HG02588 (cell line): ENCODE measurements at regions not wholly inside any gene's neighbourhood (a gene's known extent, or its start where the extent isn't known, plus 50 kb on each side); places are given as distances from the start of the nearest gene placed in this dataset.

ENCODE experiments used
- ATAC-seq: cut with Tn5 transposase; IDR thresholded peaks from one replicate; pipeline ENCODE4 v1.9.1; 2021; ENCODE audit warnings: mild to moderate bottlenecking, moderate library complexity; ENCODE audit not compliant: unreplicated experiment

DNA sequence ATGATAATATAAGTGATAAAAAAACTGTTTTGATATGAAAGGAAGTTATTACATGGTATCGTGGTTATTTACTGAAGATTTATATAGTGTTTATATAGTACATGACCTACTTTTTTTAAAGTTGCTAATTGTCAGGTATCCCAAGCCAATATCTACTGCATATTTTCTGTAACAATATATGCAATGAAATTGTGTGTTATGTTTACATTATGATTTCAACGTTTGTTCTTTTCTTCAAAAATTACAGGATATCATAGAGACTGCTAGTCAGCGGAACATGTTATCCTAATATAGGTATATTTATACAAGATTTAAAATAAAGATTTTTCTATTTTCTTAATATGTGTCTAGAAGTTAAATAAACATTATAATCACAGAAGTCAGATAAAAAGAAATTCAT, 167.5 kb upstream of the DPYD start:
- ATAC-seq: no peak

DNA sequence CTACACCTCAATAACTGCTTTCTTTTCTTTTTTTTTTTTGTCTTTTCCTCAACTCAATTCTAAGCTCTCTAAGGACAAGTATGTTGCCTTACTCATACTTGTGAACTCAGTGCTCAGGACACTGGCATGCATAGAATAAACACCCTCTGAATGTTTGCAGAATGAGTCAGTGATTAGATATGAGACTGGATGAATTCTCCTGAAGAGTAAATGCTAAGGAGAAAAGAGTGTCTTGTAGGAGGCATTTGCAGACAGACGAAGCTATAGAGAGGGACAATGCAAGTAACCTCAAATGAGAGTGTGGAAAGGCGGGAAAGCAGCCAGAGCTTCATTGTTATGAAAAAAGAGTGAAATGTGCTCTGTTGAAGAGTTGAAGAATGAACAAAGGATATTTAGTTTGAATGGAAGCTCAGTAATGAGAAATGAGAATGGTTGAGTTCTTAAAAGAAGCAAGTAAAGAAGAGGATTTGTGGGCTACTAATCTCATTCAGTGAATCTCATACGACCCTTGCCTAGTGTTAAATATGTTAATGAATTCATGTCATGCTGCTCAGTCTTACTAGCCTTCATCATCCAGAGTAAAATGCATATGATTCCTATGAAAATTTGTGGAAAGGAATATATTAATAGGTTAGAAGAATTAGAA, 166.1 kb upstream of the DPYD start:
- ATAC-seq: no peak

DNA sequence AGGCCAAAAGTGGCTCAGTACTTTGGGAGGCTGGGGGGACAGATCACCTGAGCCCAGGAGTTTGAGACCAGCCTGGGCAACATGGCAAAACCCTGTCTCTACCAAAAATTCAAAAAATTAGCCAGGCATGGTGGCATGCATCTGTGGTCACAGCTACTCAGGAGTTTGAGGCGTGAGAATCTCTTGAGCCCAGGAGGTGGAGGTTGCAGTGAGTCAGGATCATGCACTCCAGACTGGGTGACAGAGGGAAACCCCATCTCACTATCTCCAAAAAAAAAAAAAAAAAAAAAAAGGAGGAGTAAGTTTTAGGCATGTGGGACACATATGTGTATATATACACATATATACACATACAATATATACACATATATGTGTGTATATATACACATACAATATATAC, 165.3 kb upstream of the DPYD start:
- no peak for ATAC-seq

DNA sequence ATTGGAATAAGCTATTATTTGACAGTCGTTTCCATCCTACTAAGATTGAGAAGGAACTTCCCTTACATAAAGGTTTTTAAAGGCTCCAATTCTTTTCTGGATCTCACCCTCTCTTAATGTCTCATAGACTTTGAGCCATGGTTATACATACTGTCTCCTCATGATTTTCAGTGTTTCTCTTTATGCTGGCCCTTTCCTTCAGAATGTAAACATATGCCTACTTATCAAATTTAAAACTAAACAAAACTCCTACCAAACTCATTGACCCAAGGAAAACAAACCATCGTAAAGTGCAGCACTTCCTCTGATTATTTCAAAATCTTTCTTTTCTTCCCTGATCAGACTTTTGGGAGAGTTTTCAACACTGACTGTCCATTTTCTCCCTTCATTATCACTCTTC, 163.4 kb upstream of the DPYD start:
- no peak for ATAC-seq

DNA sequence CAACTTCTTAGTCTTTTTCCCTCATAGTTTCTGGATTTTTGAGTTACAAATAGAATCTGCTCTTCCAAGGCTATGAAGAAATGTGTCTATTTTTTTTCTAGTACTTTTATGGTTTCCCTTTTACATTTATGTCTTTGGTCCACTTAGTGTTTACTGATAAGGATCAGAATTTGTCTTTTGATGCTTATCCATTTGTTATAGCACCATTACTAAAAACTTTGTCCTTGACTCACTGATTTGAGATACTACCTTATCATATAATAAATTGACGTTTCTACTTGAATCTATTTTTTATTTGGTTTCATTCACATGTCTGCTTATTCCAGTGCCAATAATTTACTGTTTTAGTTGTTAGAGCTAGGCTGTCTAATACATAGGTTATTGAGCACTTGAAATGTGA, 161.1 kb upstream of the DPYD start:
- ATAC-seq: no peak

DNA sequence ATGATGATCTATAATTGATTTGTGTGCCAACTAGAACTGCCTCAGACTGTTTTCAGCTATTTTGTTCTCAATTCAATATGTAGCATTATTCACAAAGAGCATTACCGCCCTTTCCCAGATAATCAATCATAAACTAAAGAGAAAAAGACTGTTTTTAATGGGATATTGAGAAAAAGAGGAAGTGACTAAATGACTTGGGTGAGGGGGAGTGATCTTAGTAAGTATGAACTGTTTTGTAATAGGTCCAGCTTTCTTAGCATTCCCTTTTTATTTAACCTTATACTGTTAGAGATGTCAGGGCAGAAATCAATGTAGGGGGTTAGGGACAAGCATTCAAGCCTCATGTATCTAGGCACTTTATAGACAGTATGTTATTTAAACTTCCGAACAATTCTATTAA, 157.8 kb upstream of the DPYD start:
- ATAC-seq: no peak

DNA sequence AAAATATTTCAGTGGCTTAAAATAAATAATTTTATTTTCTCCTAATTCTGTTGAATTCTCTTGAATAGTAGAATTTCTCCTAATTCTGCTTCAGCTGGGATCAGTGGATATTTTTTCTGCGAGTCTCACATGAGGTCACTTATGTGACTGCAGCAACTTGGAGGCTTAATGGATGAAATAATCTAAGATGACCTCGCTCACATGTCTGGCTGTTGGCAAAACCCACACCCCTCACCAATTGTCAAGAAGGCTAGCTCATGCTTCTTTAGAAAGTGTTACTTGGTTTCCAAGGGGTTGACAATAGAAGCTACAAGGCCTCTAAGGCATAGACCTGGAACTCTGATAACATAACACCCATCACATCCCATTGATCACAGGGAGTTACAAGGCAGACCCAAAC, 156.9 kb upstream of the DPYD start:
- ATAC-seq: no peak

DNA sequence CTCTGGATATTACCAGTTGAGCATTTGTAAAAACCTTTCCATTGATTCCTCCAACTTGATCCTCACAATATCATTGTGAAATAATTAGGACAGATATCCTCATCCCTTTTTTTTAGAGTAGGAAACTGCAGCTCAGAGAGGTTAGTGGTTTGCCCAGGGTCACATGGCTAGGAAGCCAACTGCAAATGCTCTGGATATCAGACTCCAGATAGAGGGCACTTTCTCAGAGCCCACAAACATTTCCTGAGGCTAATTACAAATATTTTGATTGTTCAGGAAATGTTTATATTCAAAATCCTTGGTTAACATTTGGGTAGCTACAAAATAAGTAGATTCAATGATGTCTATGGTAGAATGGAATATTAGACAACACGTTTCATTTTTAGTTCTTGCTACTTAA, 154.8 kb upstream of the DPYD start:
- ATAC-seq: no peak

DNA sequence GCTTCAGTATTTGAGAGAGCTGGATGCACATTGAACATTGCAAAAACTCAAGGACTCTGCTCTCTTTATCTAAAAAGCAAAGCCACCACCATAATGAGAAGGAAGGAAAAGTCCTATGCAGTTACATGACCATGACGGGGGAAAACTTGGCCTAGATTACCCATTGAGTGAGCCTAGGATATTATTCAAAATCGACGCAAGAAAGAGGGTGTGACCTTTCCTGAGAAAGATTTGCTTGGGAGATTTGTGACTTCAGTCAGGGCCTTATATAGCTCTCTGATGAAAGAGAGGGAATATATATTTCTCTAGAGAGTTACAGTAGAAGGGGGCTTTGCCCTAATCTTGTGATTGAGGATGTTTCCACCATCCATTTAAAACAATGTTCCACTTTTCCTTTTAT, 153.0 kb upstream of the DPYD start:
- ATAC-seq: no peak

DNA sequence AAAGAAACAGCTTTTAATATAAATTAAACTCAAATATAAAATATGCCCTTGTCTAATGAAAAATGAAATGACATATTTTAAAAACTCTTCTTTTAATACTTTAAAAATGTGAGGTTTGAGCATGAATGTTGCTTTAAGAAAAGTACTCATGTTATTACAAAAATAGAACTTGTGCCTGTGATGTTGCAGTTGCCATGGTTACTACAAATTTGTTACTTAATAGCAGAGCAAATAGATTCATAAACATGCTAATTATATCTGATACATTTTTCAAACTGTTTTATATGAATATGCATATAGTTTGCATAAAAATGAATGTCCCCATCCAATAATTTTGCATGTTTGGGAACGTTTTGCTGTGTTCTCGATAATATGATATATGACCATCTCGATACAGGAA, 152.3 kb upstream of the DPYD start:
- ATAC-seq: no peak

DNA sequence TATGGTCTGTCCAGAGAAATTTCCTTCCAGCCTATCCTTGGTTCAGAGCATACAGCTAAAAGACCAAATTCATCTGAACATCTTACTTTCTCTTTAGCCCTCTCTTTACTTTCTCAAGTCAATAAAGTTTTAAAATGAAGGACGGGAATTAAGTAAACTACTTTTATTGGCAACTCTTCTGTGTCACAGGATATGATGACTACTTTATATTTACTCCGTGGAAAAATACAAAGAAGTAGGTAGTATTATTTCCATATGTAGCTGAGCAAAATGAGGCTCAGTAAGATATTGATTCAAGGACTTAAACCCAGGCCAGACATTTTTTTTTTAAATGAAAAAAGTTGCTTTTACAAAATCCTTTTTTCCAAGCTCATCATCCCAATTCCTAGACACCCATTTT, 151.2 kb upstream of the DPYD start:
- no peak for ATAC-seq

DNA sequence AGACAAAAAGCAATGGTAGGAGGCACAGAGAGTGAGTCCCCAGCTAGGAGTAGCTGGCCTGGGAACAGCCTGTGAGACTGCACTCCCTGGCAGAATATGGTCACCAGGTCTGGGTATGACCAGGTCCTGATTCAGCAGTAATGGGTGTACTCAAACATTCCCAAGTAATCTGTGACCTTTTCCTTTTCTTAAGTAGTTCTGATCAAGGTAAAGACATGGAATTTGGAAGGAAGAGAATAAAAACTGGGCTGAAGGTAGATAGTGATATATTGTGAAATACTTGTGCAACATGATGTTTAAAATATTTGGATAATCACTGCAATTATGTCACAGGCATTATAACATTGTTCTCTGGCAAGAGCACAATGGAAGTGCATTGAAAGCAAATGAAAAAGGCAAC, 147.2 kb upstream of the DPYD start:
- no peak for ATAC-seq

DNA sequence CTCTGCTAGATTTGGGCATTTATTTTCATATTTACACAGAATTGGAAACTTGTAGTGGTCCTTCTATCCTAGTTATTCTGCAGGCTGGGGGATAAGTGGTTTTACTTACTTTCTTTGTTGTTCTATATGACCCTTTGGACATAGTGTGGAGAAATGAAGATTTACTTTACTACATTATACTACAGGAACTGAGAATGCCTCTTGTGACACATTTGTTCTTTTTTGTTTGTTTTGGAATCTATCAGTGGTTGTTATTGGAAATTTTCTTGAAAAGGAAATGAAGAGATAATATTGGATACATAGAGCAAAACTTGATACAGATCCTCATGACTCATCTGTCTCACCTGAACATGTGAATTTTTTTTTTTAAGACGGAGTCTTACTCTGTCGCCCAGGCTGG, 146.1 kb upstream of the DPYD start:
- ATAC-seq: no peak

DNA sequence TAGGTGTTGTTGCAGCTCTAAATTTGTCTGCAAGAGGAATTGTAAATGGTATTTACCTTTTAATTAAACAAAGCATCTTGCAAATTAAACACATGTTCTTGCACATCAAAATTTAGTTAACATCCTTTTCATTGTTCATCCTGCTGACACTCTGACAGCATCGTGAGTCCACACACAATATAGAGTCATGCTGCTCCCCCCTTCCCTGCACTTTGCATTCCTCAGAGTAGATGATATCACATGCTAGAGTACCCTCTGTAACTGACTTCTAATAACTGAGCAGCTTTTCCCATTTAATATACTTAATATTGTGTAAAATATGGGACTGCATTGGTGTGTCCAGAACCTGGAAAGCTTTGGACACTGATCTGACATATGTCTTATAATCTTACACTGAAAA, 138.8 kb upstream of the DPYD start:
- ATAC-seq: no peak

DNA sequence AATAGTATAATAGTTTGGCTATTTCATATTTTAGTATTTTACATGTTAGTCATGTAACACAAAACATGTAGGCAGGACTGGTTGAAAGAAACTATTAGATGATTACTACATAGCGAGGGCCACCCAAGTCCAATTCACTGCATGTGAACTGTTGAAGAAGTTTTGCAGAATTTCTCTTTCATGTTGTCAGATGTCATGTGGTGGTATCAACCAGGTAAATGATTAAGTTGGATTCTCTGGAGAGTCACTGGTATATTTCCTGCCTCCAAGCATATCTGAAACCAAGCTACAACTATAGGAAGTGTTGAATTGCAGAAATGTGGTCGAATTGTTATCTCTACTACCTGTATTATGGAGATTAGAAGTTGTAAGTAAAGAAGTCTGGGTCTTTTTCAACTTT, 137.8 kb upstream of the DPYD start:
- ATAC-seq: no peak

DNA sequence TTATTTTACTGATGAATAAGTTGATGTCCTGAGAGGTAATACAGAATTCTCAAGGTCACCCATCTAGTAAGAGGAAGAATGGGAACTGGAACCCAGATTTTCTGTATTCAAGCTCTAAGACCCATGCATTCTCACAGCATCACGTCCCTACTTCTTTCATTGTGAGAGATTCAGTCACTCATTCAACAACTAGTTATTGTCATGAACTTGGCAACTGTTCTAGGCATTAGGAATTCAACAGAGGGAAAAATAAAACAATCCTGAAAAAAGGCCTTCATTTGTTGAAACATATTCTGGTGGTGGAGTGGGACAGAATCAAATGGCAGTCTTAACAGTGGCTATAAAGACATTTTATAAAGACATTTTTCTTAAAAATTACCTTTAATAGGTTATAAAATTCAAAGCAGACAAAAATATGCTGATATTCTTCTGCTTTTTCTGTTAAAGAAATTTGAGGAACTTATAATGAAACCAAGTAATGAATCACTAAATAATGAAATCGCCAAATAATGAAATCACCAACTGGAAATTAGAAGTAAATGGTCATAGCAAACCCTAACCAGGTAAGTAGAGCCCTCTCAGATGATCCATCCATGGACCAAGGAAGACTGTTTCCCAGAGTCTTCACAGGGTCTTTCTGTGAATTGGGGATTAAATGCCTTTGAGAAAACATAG, 136.5 kb upstream of the DPYD start:
- ATAC-seq: no peak

DNA sequence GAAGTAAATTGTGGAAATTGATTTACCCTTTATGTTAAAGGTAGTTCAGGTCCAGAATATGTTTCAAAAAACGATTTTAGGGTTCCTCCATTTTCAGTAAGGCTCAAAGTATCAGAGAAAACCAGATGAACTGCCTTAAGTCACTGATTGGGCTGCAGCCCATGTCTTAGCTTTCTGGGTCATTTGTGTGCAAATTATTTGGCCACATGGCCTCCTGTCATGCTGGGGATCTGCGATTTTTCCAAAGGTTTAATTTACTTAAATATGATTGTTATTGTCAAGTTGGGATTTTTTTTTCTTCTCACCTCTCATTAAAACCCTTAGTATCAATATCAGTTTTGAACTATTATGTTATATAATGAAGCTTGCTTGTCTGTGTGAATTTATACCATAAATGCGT, 135.9 kb upstream of the DPYD start:
- ATAC-seq: no peak

DNA sequence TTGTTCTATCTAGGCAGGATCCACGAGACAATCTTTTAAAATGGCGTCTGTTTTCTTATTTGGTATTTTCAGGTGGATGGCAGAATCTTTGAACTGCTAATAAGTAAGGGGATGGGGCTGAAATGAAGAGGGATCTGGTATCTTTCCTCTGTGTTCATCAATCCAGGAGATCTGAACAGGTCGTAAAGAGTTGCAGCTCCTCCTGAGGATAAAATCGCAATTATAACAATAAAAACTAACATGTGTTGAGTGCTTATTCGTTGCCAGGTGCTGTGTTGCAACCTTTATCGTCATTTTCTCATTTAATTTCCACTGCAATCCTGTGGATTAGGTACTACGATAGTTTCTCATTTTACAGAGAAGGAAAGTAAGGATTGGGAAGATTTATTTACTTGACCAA, 134.6 kb upstream of the DPYD start:
- no peak for ATAC-seq

DNA sequence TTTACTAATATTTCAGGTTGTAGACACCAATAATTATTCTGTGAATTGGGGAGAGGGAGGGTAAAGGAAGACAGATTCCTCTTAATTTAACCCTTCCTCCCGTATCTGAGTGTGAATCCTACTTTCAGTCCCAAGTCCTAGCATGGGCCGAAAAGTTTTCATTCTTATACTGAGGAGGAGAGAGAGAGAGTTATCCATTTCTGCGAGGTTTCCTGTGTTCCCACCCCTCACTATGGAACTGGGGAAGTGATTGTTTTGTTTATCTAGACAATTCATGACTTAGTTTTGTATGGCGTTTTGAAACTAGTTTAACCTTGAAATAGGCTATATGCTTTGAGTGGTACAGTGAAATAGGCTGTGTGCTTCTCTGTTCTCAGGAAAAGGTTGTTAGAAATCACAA, 134.0 kb upstream of the DPYD start:
- ATAC-seq: no peak

DNA sequence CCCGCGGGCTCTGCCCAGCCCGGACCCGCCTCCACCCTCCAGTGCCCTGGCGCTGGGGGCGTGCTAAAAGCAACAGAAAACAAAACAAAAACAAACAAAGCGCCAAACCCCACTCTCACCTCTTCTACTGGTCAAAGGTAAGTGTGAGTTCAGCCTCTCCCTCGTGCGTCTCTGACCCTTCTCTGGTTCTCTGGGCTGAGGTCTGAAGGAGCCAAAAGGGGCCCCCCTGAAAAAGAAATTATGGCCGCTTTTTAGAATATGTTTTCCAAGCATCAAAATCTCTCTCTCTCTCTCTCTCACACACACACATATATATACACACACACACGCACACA, 133.5 kb upstream of the DPYD start:
- ATAC-seq: no peak

DNA sequence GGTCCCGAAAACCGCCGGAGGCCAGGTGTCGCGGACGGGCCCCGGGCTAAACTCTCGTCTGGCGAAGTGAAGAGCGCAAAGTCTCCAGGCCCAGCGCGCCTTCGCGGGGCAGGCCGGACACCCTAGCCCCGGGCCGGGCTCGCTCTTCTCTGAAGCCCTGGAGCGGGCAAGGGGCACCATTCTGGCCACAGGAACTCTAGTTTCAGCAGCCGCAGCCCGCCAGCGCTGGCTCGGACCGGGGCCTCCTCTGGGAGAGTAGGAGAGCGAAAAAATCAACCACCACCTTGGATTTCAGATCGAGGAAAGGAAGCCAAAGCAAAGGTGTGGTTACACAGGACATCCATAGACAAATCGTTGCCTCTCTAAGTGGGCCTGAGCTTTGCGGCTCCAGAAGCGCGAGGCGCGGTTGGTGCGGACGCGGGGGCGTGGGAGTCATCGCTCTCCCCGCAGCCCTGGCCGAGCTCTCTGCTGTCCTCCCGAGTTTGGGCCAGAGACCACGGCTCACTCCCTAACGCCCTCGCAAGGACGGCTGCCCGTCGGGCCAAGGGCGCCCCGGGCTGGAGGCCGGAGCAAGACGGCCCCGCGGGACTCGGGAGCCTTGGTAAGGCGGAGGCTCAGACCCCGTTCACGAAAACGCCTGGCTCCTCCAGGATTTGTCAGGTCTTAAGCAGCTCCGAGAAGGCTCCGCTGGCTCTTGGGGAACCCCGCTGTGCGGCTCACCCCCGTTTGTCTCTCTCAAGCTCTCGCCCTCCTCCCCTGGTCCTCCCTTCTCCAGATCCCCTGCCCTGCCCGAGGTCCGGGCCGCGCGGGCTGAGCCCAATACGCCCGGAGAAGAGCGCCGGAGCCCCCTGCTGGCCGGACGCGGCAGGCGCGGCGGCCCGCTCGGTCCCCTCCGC, 132.9 kb upstream of the DPYD start:
- peak; percentile 97 for ATAC-seq

DNA sequence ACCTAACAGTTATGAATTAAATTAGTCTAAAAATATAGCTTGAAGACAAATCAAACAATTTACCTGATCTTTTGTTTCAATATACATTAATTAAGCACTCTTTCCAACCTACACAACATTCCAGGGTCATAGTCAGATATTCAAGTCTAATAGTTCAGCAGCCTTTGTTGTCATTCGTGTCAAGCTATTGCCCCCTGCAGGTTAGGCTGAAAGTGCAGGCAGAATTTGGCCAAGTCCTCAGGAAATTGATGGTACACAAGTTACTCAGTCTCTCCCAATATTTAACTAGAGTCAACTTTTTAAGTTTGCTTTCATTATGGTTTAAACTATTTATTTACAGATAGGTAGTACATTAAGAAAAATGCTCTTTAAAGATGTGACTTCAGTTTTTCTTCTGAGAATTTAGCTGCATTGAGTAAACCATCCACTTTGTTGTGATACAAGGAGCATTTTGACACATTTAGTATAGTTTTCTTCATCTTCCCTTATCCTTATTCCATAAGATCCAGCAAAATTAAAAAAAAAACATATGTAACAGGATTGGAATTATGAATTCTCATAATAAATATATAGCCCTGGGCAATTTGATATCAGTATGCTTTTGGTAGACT, 130.3 kb upstream of the DPYD start:
- ATAC-seq: no peak
